NT2/D1 (cell line): ENCODE measurements at regions not wholly inside any gene's neighbourhood (a gene's known extent, or its start where the extent isn't known, plus 50 kb on each side); places are given as distances from the start of the nearest gene placed in this dataset.

ENCODE experiments used
- SUZ12 ChIP-seq: IDR thresholded peaks from 2 replicates; pipeline ENCODE4 v1.6.1; 2011; ENCODE audit not compliant: insufficient read length, insufficient read depth; ENCODE audit errors: extremely low read depth
- YY1 ChIP-seq: IDR thresholded peaks from 2 replicates; pipeline ENCODE4 v1.6.1; 2011; ENCODE audit not compliant: insufficient read length, insufficient read depth

DNA sequence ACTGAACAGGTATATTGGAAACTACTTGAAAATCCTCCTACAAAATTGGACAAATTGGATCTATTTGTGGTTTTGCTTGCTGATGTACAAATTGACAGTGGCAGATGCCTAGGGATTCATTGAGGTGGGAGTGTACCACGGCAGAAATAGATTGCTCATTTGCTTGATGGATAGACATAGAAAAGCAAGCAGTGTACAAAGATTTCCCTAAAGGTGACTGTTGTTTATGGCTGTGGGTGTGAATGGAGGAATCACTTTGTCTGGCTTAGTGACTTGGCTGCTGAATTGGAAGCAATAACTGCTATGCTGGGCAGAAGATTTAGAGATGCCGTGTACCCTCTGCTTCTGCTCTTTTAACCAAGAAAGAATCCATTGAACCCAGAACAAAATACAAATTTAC, 191.0 kb upstream of the GRID2 start:
- TF ChIP-seq SUZ12 = no peak
- TF ChIP-seq YY1 = no peak
